Osteoblast (primary cell): ENCODE measurements at regions not wholly inside any gene's neighbourhood (a gene's known extent, or its start where the extent isn't known, plus 50 kb on each side); places are given as distances from the start of the nearest gene placed in this dataset.

Experiments used
- DNase-seq: peaks from one replicate; pipeline ENCODE4 v3.0.0; 2011; ENCODE audit warnings: low spot score, mixed read lengths; ENCODE audit not compliant: insufficient read length; ENCODE audit errors: missing footprints
- H2AFZ ChIP-seq: 2 replicates; pipeline ENCODE4 v1.6.0; 2011; ENCODE audit warnings: mild to moderate bottlenecking, low read length
- H3K27ac ChIP-seq: 2 replicates; pipeline ENCODE4 v1.5.1; 2011; ENCODE audit warnings: mild to moderate bottlenecking, low read depth, low read length, moderate library complexity
- H3K27me3 ChIP-seq: 2 replicates; pipeline ENCODE4 v1.6.0; 2012; ENCODE audit warnings: mild to moderate bottlenecking, control low read depth, inconsistent platforms, low read length, moderate library complexity; ENCODE audit not compliant: insufficient read depth
- H3K36me3 ChIP-seq: 2 replicates; pipeline ENCODE4 v1.5.1; 2011; ENCODE audit warnings: mild to moderate bottlenecking, low read length, control low read depth, moderate library complexity; ENCODE audit not compliant: insufficient read depth
- H3K4me1 ChIP-seq: 2 replicates; pipeline ENCODE4 v1.5.1; 2011; ENCODE audit warnings: mild to moderate bottlenecking, low read length, control low read depth, moderate library complexity; ENCODE audit not compliant: insufficient read depth
- H3K4me2 ChIP-seq: 2 replicates; pipeline ENCODE4 v1.6.0; 2011; ENCODE audit warnings: mild to moderate bottlenecking, low read length; ENCODE audit not compliant: insufficient read depth
- H3K4me3 ChIP-seq: fragments of 200-600 bp; sonication (generic); 3 replicates; pipeline ENCODE4 v1.5.1; 2012; ENCODE audit warnings: mild to moderate bottlenecking, low read length, inconsistent platforms; ENCODE audit not compliant: insufficient read depth
- H3K79me2 ChIP-seq: 2 replicates; pipeline ENCODE4 v1.6.0; 2012; ENCODE audit warnings: mild to moderate bottlenecking, low read length, control low read depth, inconsistent platforms; ENCODE audit not compliant: insufficient read depth
- H3K9me3 ChIP-seq: 2 replicates; pipeline ENCODE4 v1.5.1; 2011; ENCODE audit warnings: low read depth, low read length, control low read depth
- H4K20me1 ChIP-seq: 2 replicates; pipeline ENCODE4 v1.6.0; 2012; ENCODE audit warnings: mild to moderate bottlenecking, low read length, control low read depth; ENCODE audit not compliant: insufficient read depth
- TF ChIP-seq, protein P1 (sequence below): IDR thresholded peaks from 2 replicates; pipeline ENCODE4 v1.5.1; 2011; ENCODE audit warnings: mild to moderate bottlenecking, low read depth, low read length, moderate library complexity; ENCODE audit errors: extremely low read depth

DNA sequence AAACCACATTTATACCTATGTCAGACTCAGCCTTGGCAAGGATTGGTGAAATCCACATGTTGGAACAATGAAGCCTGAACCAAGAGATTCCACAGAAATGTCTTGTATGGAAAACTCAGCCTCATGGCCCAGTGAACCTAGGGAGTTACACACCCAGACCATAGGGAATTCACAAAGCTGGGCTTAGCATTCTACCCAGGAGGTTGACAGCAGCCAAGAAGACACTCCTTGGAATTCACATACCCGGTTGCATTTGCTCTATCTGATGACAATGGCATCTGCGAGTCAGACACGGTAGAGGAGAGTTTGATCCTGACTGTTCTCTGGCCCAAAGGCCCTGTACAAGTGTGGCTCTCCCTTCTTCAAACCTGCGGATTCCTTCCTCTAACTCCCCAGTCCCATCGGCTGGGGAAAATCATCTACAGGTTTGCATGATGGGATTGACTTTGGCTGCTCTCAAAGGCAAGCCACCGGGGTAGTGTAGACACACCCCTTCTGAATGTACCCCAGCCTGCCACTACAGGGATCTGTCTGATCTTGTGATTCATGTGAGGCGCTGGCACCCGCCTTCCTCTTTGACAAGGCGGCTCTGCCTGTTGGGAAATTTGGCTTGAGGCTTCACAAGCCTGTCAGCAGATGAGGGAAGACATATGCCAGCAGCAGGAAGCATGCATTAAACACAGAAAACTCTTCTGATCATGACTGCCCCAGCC lies 297.3 kb upstream of the KAZN start:
- no peak for DNase-seq
- Histone ChIP-seq H3K4me3 (no peak overlapping the region), H3K4me1 (peaks cover 7% of the 10 kb centered on the region), H3K9me3 (no peaks in the 10 kb centered on the region), H3K36me3 (no peaks in the 10 kb centered on the region), H3K79me2 (no peaks in the 10 kb centered on the region), H4K20me1 (no peaks in the 10 kb centered on the region), H3K27me3 (no peaks in the 10 kb centered on the region), H3K4me2 (no peak overlapping the region), H3K27ac (no peak overlapping the region), H2AFZ (no peak overlapping the region)
- TF ChIP-seq, protein P1, sequence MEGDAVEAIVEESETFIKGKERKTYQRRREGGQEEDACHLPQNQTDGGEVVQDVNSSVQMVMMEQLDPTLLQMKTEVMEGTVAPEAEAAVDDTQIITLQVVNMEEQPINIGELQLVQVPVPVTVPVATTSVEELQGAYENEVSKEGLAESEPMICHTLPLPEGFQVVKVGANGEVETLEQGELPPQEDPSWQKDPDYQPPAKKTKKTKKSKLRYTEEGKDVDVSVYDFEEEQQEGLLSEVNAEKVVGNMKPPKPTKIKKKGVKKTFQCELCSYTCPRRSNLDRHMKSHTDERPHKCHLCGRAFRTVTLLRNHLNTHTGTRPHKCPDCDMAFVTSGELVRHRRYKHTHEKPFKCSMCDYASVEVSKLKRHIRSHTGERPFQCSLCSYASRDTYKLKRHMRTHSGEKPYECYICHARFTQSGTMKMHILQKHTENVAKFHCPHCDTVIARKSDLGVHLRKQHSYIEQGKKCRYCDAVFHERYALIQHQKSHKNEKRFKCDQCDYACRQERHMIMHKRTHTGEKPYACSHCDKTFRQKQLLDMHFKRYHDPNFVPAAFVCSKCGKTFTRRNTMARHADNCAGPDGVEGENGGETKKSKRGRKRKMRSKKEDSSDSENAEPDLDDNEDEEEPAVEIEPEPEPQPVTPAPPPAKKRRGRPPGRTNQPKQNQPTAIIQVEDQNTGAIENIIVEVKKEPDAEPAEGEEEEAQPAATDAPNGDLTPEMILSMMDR, result no peak

DNA sequence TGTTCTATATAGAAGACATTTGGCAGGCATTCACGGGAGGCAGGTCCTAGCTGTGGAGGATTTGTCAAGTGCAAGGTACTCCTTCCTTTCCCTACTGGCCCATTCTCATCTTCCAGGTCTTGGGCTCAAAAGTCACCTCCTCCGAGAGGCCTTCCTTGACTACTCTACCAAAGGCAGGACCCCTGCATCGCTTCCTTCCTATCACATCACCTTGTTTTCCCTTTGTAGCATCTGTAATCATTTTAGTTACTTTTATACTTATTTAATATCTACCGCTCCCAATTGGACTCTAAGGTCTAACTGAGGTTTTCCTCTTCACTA lies 296.8 kb upstream of the KAZN start:
- no peak for DNase-seq
- Histone ChIP-seq H3K4me1 (peaks cover 5% of the 10 kb centered on the region), H3K36me3 (no peaks in the 10 kb centered on the region), H3K27me3 (no peaks in the 10 kb centered on the region), H3K79me2 (no peaks in the 10 kb centered on the region), H2AFZ (no peak overlapping the region), H4K20me1 (no peaks in the 10 kb centered on the region), H3K4me3 (no peak overlapping the region), H3K9me3 (no peaks in the 10 kb centered on the region), H3K27ac (no peak overlapping the region), H3K4me2 (no peak overlapping the region)
- TF ChIP-seq, protein P1, result no peak

DNA sequence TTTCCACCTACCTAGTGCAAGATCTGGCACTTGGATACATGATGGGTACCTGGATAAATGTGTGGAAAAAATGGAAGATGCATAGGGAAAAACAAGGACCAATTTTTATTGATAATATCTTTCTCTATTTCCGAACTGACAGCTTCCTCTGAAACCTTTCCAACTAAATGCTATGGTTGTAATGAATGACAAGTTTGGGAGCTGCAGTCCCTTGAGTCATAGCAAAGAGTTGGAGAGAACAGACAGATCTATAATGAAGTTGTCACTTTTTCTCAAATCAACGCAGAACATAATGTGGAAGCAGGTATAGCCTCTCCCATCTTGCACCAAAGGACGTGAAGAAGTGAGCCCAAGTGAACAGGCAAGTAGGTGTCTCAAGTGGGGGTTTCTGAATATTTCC lies 296.5 kb upstream of the KAZN start:
- Histone ChIP-seq H4K20me1 (no peaks in the 10 kb centered on the region), H3K4me2 (no peak overlapping the region), H3K9me3 (no peaks in the 10 kb centered on the region), H3K27me3 (no peaks in the 10 kb centered on the region), H3K27ac (no peak overlapping the region), H3K36me3 (no peaks in the 10 kb centered on the region), H2AFZ (no peak overlapping the region), H3K79me2 (no peaks in the 10 kb centered on the region), H3K4me3 (no peak overlapping the region), H3K4me1 (peaks cover 5% of the 10 kb centered on the region)
- no peak for DNase-seq
- TF ChIP-seq, protein P1, result no peak

DNA sequence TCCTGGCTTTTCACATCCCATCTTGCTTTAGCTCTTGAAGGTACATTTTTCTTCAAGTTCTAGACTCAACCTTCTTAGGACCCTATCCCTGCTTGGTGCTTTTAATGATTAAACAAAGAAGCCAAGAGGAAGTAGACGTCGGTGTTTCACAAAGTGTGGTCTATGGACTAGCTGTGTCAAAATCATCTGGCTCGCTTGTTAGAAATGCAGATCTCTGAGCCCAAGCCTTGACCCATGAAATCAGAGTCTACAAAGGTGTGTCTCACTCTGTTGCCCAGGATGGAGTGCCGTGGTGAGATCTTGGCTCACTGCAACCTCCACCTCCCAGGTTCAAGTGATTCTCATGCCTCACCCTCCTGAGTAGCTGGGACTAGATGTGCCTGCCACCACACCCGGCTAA lies 295.5 kb upstream of the KAZN start:
- TF ChIP-seq, protein P1, result no peak
- H3K4me3 ChIP-seq, result no peak overlapping the region
- H3K4me2 ChIP-seq, result no peak overlapping the region
- H3K36me3 ChIP-seq, result no peaks in the 10 kb centered on the region
- no peak overlapping the region for H3K27ac ChIP-seq
- no peak overlapping the region for H2AFZ ChIP-seq
- H3K4me1 ChIP-seq, result peaks cover 5% of the 10 kb centered on the region
- no peaks in the 10 kb centered on the region for H3K27me3 ChIP-seq
- H4K20me1 ChIP-seq, result no peaks in the 10 kb centered on the region
- no peaks in the 10 kb centered on the region for H3K9me3 ChIP-seq
- no peak for DNase-seq
- no peaks in the 10 kb centered on the region for H3K79me2 ChIP-seq
